Neural cell (in vitro differentiated cells): ENCODE measurements at regions not wholly inside any gene's neighbourhood (a gene's known extent, or its start where the extent isn't known, plus 50 kb on each side); places are given as distances from the start of the nearest gene placed in this dataset.

Source experiments
- H2AFZ ChIP-seq: fragments of 200-600, 300-800 bp; sonication (generic), shearing (Covaris generic); 2 replicates; pipeline ENCODE4 v1.6.0; 2014; ENCODE audit warnings: low read depth, mild to moderate bottlenecking, antibody characterized with exemption, low read length, moderate library complexity
- H3F3A ChIP-seq: fragments of 200-600 bp; shearing (Covaris generic); 2 replicates; pipeline ENCODE4 v1.6.1; 2016; ENCODE audit warnings: mild to moderate bottlenecking, moderate library complexity, mixed read lengths, antibody characterized with exemption, low read length; ENCODE audit not compliant: insufficient read depth, poor library complexity, severe bottlenecking
- H3K27ac ChIP-seq: fragments of 200-600, 300-800 bp; sonication (generic), shearing (Covaris generic); 2 replicates; pipeline ENCODE4 v1.5.1; 2014; ENCODE audit warnings: mild to moderate bottlenecking, low read length, moderate library complexity
- H3K27me3 ChIP-seq: fragments of 300-800, 200-600 bp; sonication (generic), shearing (Covaris generic); 2 replicates; pipeline ENCODE4 v1.6.0; 2014; ENCODE audit warnings: mild to moderate bottlenecking, low read depth, low read length, moderate library complexity; ENCODE audit not compliant: insufficient read depth
- H3K36me3 ChIP-seq: fragments of 300-800, 200-600 bp; sonication (generic), shearing (Covaris generic); 2 replicates; pipeline ENCODE4 v1.5.1; 2014; ENCODE audit warnings: mild to moderate bottlenecking, antibody characterized with exemption, low read length, moderate library complexity; ENCODE audit not compliant: insufficient read depth
- H3K4me2 ChIP-seq: fragments of 300-800, 200-600 bp; sonication (generic), shearing (Covaris generic); 2 replicates; pipeline ENCODE4 v1.6.0; 2014; ENCODE audit warnings: mild to moderate bottlenecking, low read length
- H3K4me3 ChIP-seq: fragments of 300-800, 200-600 bp; sonication (generic), shearing (Covaris generic); 2 replicates; pipeline ENCODE4 v1.5.1; 2014; ENCODE audit warnings: mild to moderate bottlenecking, low read length, moderate library complexity
- H3K79me2 ChIP-seq: fragments of 200-600 bp; shearing (Covaris generic); replicated peaks from 2 replicates; pipeline ENCODE4 v1.6.0; 2014; ENCODE audit warnings: mild to moderate bottlenecking, low read length, moderate library complexity; ENCODE audit not compliant: insufficient read depth
- H3K9ac ChIP-seq: fragments of 300-800, 200-600 bp; sonication (generic), shearing (Covaris generic); 2 replicates; pipeline ENCODE4 v1.6.1; 2016; ENCODE audit warnings: mild to moderate bottlenecking, low read length, mixed read lengths
- H3K9me2 ChIP-seq: fragments of 200-600 bp; shearing (Covaris generic); 2 replicates; pipeline ENCODE4 v1.6.1; 2016; ENCODE audit warnings: mild to moderate bottlenecking, low read length, mixed read lengths; ENCODE audit not compliant: insufficient read depth
- H3K9me3 ChIP-seq: fragments of 200-600, 300-800 bp; sonication (generic), shearing (Covaris generic); 2 replicates; pipeline ENCODE4 v1.6.1; 2016; ENCODE audit warnings: mild to moderate bottlenecking, mixed run types, low read length, moderate library complexity, mixed read lengths
- H4K20me1 ChIP-seq: fragments of 200-600 bp; shearing (Covaris generic); 2 replicates; pipeline ENCODE4 v1.6.1; 2016; ENCODE audit warnings: mild to moderate bottlenecking, mixed run types; ENCODE audit not compliant: insufficient read depth
- EP300 ChIP-seq: fragments of 450-650 bp; conservative IDR thresholded peaks from 2 replicates; pipeline ENCODE4 v1.6.1; 2014; ENCODE audit warnings: antibody characterized with exemption, mild to moderate bottlenecking, moderate library complexity; ENCODE audit not compliant: poor library complexity, severe bottlenecking
- EZH2 ChIP-seq: fragments of 200-600, 300-800 bp; shearing (Covaris generic), sonication (generic); IDR thresholded peaks from 2 replicates; pipeline ENCODE4 v1.6.1; 2014; ENCODE audit warnings: antibody characterized with exemption, low read length, borderline replicate concordance, mild to moderate bottlenecking; ENCODE audit not compliant: insufficient read depth, poor library complexity, severe bottlenecking
- MXI1 ChIP-seq: fragments of 450-650 bp; conservative IDR thresholded peaks from 2 replicates; pipeline ENCODE4 v1.6.1; 2014; ENCODE audit warnings: antibody characterized with exemption, mild to moderate bottlenecking; ENCODE audit not compliant: poor library complexity, severe bottlenecking
- POLR2AphosphoS5 ChIP-seq: IDR thresholded peaks from 2 replicates; pipeline ENCODE4 v1.6.1; 2012
- RAD21 ChIP-seq: fragments of 450-650 bp; conservative IDR thresholded peaks from 2 replicates; pipeline ENCODE4 v1.6.1; 2014; ENCODE audit warnings: antibody characterized with exemption, mild to moderate bottlenecking, moderate library complexity
- SMC3 ChIP-seq: fragments of 450-650 bp; conservative IDR thresholded peaks from 2 replicates; pipeline ENCODE4 v1.6.1; 2014; ENCODE audit warnings: antibody characterized with exemption, mild to moderate bottlenecking, moderate library complexity; ENCODE audit not compliant: poor library complexity
- TAF1 ChIP-seq: IDR thresholded peaks from 2 replicates; pipeline ENCODE4 v1.6.1; 2012; ENCODE audit warnings: low read depth
- TF ChIP-seq, protein P1 (sequence below): fragments of 450-650 bp; IDR thresholded peaks from 2 replicates; pipeline ENCODE4 v1.5.1; 2014; ENCODE audit warnings: antibody characterized with exemption, mild to moderate bottlenecking, moderate library complexity; ENCODE audit not compliant: poor library complexity, severe bottlenecking
- TF ChIP-seq, protein P2 (sequence below): IDR thresholded peaks from 2 replicates; pipeline ENCODE4 v1.6.1; 2012; ENCODE audit warnings: borderline replicate concordance

DNA sequence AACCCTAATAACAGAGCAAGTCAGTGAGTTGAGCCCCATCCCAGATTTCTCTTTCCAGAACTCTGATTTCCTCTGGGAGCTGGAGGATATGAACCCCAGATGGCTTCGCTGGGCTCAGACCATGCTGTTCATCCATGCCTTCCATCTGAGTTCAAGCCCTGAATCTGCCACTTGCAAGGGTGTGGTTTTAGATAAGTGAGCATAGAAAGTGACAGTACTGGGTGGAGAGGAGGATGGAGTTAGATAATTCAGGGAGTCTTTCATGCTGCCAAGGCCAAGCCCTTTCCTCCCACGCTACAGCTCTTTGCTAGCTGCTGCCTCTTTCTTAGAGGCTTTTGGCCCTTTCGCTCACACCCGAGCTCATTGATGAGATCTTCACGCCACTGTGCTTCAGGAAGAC, 57.2 kb upstream of the MAFB start:
- Histone ChIP-seq H3K4me2 (no peak overlapping the region), H3K9me3 (no peaks in the 10 kb centered on the region), H3K9me2 (no peaks in the 10 kb centered on the region), H3K9ac (no peak overlapping the region), H2AFZ (no peak overlapping the region), H3K27me3 (no peaks in the 10 kb centered on the region), H4K20me1 (no peaks in the 10 kb centered on the region), H3K4me3 (no peak overlapping the region), H3K79me2 (no peaks in the 10 kb centered on the region), H3K36me3 (no peaks in the 10 kb centered on the region), H3K27ac (no peak overlapping the region), H3F3A (no peaks in the 10 kb centered on the region)
- TF ChIP-seq, protein P1, sequence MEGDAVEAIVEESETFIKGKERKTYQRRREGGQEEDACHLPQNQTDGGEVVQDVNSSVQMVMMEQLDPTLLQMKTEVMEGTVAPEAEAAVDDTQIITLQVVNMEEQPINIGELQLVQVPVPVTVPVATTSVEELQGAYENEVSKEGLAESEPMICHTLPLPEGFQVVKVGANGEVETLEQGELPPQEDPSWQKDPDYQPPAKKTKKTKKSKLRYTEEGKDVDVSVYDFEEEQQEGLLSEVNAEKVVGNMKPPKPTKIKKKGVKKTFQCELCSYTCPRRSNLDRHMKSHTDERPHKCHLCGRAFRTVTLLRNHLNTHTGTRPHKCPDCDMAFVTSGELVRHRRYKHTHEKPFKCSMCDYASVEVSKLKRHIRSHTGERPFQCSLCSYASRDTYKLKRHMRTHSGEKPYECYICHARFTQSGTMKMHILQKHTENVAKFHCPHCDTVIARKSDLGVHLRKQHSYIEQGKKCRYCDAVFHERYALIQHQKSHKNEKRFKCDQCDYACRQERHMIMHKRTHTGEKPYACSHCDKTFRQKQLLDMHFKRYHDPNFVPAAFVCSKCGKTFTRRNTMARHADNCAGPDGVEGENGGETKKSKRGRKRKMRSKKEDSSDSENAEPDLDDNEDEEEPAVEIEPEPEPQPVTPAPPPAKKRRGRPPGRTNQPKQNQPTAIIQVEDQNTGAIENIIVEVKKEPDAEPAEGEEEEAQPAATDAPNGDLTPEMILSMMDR, result no peak
- no peak for TF ChIP-seq RAD21
- no peak for TF ChIP-seq MXI1
- no peak for TF ChIP-seq EP300
- TF ChIP-seq, protein P2, sequence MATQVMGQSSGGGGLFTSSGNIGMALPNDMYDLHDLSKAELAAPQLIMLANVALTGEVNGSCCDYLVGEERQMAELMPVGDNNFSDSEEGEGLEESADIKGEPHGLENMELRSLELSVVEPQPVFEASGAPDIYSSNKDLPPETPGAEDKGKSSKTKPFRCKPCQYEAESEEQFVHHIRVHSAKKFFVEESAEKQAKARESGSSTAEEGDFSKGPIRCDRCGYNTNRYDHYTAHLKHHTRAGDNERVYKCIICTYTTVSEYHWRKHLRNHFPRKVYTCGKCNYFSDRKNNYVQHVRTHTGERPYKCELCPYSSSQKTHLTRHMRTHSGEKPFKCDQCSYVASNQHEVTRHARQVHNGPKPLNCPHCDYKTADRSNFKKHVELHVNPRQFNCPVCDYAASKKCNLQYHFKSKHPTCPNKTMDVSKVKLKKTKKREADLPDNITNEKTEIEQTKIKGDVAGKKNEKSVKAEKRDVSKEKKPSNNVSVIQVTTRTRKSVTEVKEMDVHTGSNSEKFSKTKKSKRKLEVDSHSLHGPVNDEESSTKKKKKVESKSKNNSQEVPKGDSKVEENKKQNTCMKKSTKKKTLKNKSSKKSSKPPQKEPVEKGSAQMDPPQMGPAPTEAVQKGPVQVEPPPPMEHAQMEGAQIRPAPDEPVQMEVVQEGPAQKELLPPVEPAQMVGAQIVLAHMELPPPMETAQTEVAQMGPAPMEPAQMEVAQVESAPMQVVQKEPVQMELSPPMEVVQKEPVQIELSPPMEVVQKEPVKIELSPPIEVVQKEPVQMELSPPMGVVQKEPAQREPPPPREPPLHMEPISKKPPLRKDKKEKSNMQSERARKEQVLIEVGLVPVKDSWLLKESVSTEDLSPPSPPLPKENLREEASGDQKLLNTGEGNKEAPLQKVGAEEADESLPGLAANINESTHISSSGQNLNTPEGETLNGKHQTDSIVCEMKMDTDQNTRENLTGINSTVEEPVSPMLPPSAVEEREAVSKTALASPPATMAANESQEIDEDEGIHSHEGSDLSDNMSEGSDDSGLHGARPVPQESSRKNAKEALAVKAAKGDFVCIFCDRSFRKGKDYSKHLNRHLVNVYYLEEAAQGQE, result no peak
- no peak for TF ChIP-seq SMC3
- TF ChIP-seq TAF1, result no peak
- no peak for TF ChIP-seq EZH2
- TF ChIP-seq POLR2AphosphoS5, result no peak

DNA sequence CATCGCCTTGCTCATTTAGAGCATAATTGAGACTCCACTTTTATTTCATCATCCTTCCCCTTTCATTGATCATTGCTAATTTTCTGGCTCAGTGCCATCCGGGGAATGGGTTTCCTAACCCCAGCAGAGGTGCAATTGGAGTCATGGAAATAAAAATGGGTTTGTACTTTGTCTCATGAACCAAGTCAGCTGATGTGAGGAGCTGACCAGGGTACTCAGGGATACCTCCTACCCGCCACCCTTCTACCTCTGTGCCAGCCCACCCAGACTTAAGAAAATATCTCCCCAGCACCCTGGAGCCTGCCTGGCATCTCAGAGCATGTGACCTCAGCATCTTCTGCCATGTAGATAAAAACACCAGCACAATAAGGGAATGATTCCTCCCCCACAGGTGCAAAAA, 59.1 kb upstream of the MAFB start:
- Histone ChIP-seq H4K20me1 (no peaks in the 10 kb centered on the region), H3K36me3 (no peaks in the 10 kb centered on the region), H3K9me3 (no peaks in the 10 kb centered on the region), H3K27me3 (no peaks in the 10 kb centered on the region), H3K4me2 (no peak overlapping the region), H2AFZ (no peak overlapping the region), H3K9ac (no peak overlapping the region), H3K79me2 (no peaks in the 10 kb centered on the region), H3K9me2 (no peaks in the 10 kb centered on the region), H3K4me3 (no peak overlapping the region), H3F3A (no peaks in the 10 kb centered on the region), H3K27ac (no peak overlapping the region)
- TF ChIP-seq EP300 (no peak), MXI1 (no peak), EZH2 (no peak), SMC3 (no peak), TAF1 (no peak), POLR2AphosphoS5 (no peak), RAD21 (no peak)
- TF ChIP-seq, protein P2, result no peak
- TF ChIP-seq, protein P1, result no peak
